Left forelimb (tissue), 1 donor: ENCODE measurements at regions not wholly inside any gene's neighbourhood (a gene's known extent, or its start where the extent isn't known, plus 50 kb on each side); places are given as distances from the start of the nearest gene placed in this dataset.
A peak's percentile ranks its signal among the peaks of the same experiment; 100 is the strongest.

Source experiments
- DNase-seq: peaks from one replicate; pipeline ENCODE4 v3.0.0-alpha.2; 2018; ENCODE audit warnings: low spot score

GRCh38 chr2:128578406-128579390, 260.0 kb upstream of the HS6ST1 start:
- DNase-seq: no peak

GRCh38 chr2:128579825-128580224, 261.2 kb upstream of the HS6ST1 start:
- no peak for DNase-seq

GRCh38 chr2:128580988-128581848, 262.6 kb upstream of the HS6ST1 start:
- no peak for DNase-seq

GRCh38 chr2:128581849-128582244, 263.2 kb upstream of the HS6ST1 start:
- DNase-seq: no peak

GRCh38 chr2:128584296-128584890, 265.7 kb upstream of the HS6ST1 start:
- DNase-seq: no peak

- no peak for DNase-seq
Measured at GRCh38 chr2:128585706-128586105, 267.0 kb upstream of the HS6ST1 start.

- no peak for DNase-seq
Measured at GRCh38 chr2:128589681-128590080, 271.0 kb upstream of the HS6ST1 start.

- DNase-seq: no peak
Measured at GRCh38 chr2:128590309-128591021, 271.8 kb upstream of the HS6ST1 start.

- DNase-seq: peak; percentile 40
Measured at GRCh38 chr2:128591022-128591860, 272.6 kb upstream of the HS6ST1 start.

- peak; percentile 33 for DNase-seq
Measured at GRCh38 chr2:128591861-128592822, 273.5 kb upstream of the HS6ST1 start.

GRCh38 chr2:128593518-128593878, 274.8 kb upstream of the HS6ST1 start:
- no peak for DNase-seq

GRCh38 chr2:128593879-128594650, 275.4 kb upstream of the HS6ST1 start:
- peak; percentile 66 for DNase-seq

- peak; percentile 45 for DNase-seq
Measured at GRCh38 chr2:128594651-128594910, 275.9 kb upstream of the HS6ST1 start.

- DNase-seq: peak; percentile 41
Measured at GRCh38 chr2:128594953-128595677, 276.4 kb upstream of the HS6ST1 start.

- DNase-seq: peak; percentile 56
Measured at GRCh38 chr2:128595763-128596395, 277.2 kb upstream of the HS6ST1 start.

- DNase-seq: peak; percentile 48
Measured at GRCh38 chr2:128596396-128597120, 277.9 kb upstream of the HS6ST1 start.

- DNase-seq: peak; percentile 38
Measured at GRCh38 chr2:128597121-128597762, 278.6 kb upstream of the HS6ST1 start.
